CMK (cell line): ENCODE measurements at regions not wholly inside any gene's neighbourhood (a gene's known extent, or its start where the extent isn't known, plus 50 kb on each side); places are given as distances from the start of the nearest gene placed in this dataset.

ENCODE experiments used
- DNase-seq: peaks from one replicate; pipeline ENCODE4 v3.0.0-alpha.2; 2010; ENCODE audit warnings: low read depth

DNA sequence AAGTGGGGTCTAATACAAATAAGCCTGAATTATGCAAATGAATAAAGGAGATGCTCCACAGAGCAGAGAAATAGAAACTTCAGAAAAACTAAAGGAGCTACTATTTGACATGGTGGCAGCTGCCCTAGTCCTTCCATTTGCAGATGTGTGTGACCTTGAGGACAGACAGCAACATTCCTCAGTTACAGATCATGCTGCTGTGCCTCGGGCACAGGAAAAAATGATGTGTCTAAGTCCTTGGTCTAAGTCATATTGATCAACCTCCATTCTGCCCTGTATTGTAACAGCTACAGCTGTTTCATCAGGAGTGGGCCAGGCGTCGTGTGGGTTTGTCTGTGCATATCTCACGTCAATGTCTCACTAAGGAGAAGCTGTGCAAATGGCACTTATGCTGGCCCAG, 710.4 kb downstream of the TNS3 start:
- no peak for DNase-seq

DNA sequence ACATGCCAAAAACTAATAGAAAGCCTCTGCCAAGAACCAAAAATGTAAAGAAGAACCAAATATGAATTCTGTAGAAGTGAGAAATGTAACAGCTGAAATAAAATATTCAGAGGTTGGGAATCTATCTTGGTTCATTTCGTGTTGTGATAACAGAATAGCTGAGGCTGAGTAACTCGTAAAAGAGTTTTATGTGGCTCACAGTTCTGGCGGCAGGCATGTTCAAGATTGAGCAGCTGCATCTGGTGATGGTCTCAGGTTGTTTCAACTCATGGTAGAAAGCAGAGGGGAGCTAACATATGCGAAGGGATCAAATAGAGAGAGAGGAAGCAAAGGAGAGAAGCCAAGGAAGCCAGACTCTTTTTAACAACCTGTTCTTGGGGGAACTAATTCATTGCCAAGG, 717.2 kb downstream of the TNS3 start:
- no peak for DNase-seq

DNA sequence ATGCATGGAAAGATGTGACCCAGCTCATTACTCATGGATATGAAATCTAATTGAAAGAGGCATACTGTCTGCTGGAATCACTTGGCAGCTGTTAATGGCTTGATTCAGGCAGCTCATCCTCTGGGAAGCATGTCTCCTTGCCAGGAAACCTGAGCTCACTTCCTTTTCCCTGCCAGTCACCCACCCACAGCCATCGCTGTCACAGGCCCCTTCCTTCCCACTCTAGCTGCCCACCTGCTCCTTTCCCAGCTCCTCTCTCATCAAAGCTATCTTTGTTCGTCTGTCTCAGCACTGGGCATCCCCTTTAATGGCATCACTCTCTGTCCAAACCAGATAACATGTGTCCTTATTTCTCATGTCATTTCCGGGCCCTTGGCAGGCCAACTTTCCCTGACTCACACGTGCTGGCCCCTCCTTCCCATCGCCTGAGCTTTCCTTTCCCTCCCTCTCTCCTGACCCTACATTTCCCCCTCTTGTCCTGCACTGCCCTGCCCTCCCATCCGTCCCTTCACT, 721.9 kb downstream of the TNS3 start:
- no peak for DNase-seq

DNA sequence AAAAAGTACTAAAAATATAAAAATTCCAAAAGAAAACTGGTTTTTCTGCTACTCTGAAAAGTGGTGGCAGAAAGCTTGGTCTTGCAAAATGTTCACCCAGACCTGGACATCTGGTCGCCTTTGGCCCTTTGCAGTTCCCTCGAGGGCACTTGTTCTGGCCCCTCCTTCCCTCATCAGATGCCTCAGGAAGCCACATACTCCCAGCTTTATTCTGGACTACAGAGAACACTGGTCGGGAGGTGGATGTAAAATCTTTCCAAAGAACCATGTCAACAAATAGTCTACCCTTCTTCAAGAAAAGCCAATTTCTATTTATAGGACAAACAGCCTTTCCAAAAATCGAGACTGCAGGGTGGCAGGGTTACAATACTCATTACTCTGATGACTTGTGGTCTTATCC, 726.1 kb downstream of the TNS3 start:
- no peak for DNase-seq

DNA sequence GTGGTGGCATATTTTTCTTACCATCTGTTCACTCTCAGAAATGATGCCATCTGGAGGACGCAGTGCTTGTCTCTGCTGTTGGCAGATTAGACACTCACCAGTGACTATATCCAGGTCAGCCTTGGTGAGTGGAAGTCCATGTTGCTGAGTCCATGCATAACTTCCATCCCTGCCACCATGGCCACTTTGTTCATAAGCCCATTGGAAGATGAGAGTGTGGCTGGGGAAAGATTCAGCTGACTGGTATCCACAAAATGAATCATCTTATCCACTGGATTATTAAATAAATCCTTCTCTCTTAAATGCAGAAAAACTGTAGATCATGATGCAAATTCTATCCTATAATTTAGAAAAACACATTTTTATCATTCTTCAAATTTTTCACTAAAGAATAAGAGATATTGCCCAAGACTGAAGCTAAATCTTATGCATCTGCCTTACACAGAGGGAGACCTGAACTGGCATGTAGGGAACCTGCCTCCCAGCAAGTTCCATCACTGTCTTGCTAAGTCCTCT, 726.9 kb downstream of the TNS3 start:
- DNase-seq, result no peak

DNA sequence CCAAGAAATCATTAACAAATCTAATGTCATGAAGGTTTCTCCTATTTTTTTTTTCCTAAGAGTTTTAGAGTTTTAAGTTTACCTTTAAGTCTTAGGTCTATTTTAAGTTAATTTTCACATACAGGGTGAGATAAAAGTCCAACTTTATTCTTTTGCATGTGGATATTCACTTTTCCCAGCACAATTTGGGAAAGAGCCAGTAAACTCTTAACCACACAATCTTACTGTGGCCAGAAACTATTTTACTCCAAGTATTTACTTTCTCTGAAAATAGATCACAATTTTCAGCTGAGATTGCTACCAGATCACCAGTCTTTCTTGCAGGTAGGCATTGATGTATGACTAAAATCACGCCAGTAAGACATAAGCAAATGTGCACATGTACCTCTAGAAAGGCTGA, 728.5 kb downstream of the TNS3 start:
- DNase-seq, result no peak

DNA sequence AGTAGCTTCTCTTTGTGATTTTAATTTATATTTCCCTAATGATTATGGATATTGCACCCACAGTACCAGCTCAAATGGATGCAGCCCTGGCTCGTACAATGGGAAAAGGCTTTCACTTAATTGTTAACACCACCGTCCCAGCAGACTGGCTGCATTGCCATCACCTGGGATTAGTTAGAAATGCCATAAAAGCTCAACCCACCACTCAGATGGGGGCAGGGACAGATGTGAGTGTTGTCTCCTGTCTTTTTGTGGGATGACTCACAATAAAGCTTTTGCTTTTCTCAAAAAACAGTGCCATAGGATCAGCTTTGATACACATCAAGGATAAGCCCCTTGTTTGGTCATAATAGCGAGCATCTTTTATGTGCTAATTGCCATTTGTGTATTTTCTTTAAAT, 729.1 kb downstream of the TNS3 start:
- DNase-seq, result no peak

DNA sequence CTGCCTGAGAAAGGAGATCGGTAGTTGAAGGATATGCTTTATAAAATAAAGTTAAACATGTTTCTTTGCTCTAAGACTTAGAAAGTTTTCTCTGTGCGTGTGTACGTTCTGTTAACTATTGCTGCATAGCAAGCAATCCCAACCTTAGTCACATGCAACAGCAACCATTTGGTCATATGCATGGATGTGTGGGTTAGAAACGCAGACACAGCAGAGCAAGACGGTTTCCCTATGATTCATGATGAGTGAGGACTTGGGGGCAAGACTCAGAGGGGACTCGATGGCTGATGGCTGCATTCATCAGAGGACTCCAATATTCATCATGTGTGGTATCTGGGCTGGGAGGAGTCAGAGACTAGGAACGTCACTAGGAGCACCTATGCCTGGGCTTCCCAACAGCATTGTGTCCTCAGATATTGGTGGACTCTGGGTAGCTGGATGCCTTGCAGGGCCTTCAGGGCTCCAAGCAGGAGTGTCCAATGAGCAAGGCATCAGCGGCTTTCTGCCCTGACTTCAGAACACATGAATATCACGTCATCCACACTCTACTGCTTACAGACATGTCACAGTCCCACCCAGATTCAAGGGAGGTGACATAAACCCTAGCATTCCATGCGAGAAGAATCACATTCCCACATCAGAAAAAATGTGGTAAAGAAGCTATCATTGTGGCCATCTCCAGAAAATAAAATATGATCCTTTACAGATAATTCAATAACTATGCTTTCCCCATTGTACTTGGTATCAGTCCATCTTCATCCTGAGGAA, 731.2 kb downstream of the TNS3 start:
- no peak for DNase-seq

DNA sequence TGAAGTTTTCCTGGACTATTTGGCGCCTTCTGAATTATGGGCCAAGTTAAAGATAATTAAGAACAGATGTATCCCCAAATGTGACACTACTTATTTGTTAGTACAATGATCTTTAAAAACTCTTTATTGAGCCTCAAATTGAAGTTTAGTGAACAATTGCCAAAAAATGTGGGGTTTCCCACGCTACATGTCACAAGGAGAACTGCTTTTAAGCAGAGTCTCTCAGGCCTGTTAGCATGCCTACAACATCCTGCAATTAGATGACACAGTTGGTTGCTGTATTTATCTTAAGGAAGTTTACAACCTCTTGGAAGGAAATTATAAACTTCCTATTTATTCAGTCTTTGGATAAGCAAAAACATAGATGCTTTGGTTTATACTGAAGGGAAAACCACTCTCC, 733.0 kb downstream of the TNS3 start:
- no peak for DNase-seq

DNA sequence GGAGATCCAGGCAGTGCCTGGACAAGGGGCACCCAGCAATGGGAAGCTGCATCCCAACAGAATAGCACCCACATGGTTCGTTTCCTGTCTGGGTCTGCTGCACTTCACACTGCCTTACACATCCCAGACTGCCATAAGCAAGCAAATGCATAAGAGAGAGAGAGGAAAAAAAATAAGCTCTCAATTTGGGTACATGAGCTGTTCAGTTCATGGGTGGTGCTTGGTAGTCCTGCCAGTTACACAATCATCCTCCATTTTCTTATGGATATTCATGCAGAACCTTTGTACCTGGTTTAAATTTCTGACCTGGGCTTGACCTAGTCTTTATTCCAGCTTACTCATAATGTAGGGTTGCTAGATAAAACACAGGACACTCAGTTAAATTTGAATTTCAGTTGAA, 733.6 kb downstream of the TNS3 start:
- DNase-seq, result no peak

DNA sequence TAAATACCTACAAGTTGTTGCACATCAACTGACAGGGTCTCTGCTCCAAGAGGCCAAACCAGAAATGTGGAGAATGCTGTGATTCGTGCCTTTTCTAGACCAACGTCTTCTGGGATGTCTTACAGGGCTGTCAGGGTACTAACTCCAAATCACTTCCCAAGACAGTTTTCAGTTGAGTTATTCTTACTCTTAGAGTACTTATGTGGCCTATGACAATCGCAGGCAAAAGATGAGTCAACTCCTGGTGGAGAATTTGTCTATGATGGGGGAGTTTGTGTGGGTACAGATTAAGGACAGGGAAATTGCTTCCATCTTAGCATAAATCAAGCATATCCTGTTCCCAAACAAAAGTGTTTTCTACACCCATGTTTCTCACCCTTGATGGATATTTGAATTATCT, 734.8 kb downstream of the TNS3 start:
- DNase-seq, result no peak

DNA sequence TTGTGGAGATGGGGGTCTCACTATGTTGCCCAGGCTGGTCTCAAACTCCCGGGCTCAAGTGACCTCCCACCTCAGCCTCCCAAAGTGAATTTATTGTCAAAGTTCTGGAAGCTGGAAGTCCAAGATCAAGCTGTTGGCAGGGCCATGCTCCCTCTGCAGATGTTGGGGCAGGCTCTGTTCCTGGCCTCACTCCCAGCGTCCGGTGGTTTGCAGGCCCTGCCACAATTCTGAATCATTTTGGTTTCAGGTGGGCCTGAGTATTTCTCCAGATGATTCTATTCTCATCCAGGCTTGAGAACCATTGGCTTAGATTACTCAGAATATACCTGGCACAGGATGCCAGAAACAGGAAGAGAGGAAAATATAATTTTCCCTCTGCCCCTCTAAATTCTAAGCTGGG, 737.4 kb downstream of the TNS3 start:
- DNase-seq, result no peak

DNA sequence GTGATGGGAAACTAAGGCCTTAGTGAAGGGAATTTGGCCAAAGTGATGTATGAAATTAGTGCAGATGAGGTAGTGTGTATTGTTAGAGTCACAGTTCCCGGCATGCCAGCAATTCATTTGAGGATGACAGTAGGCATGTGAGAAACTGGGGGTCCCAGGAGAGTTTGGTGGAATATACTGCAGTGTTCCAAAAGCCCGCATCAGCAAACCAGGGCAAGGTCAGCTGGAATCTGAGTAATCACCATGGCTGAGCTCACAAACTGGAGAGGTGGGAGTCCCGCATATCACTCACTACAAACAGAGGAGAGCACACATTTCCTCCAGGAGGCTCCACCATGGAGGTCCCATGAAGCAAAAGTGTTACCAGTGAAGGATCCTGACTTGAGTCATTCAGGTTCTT, 740.7 kb downstream of the TNS3 start:
- DNase-seq, result no peak

DNA sequence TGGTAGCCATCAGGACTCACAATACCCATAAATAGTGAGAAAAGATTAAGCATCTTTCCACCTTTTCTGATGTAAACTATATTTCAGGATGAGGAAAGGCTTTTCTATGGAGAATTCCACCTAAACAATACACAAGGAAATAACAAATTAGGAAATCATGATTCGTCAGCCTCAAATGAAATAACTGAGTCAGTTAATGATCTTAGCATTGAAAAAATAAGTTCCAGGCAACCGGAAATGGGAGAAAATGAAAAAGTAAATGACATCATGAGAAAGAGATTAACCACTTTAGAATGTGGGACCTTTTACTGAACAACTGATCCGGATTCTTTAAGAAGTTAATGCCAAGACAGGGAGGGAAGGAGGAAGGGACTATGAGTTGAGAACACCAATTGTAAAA, 742.3 kb downstream of the TNS3 start:
- DNase-seq, result no peak

DNA sequence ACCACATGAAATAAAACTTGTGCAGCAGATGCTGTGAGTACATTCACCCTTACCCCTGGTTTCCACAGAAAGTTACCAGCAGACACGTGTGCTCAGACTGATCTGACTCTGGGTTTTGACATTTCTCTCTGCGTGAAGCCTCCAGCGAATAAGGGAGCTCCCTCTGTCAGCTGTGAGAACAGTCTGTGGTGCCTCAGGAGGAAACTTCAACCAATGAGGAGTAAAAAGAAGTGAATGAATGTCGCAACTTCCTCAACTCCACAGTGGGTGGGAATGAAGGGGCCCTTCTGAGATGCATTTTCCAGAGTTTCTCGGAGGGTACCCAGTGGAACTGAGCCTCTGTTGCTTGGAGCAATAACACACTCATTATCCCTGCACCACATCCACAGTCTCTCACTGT, 743.4 kb downstream of the TNS3 start:
- DNase-seq, result no peak

DNA sequence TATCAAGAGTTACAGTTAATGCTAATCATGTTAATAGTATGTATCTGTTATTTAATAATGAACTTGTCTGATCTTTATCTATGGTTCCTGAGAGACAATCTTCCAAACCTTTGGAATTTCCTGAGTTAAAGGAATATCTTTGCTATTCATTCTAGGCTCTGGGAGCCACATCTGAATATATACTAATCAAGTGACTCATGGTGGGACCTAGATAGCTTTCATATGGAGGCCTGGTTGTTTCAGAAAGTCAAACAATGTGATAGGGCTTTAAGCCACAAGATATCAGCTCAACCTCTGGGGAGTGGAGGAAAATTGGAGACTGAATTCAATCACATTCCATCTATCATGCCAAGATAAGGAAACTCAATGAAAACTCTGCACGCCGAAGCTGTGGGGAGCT, 746.4 kb downstream of the TNS3 start:
- no peak for DNase-seq

DNA sequence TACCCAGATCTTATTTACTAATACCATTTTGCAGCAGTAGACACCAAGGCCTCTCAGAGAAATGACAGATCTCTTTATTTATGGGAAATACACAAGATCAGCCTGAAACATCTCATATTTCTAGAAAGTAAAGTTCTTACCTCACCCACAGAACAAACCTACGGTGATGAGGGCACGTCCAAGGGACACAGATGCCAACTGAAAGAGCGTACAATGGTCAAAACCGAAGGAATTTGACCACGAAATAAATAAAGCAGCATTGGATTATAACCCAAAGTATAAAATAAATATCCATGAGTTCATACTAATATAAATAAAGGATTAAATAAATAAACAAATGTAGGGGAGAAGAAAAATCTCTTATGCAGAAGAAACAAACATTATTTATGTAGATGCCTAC, 747.0 kb downstream of the TNS3 start:
- DNase-seq, result no peak

DNA sequence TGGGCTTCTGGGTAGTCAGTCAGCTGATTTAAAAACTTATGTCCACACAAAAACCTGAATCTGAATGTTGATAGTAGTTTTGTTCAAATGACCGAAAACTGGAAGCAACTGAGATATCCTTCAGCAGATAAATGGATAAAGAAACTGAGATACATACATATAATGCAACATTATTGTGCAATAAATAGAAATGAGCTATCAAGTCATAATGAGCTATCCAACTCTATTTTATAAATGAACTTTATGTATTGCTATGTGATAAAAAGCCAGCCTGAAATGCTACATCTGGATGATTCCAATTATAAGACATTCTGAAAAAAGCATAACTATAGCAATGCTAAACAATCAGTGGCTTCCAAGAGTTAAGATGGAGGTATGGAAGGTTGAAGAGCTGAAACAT, 748.7 kb downstream of the TNS3 start:
- DNase-seq, result no peak

DNA sequence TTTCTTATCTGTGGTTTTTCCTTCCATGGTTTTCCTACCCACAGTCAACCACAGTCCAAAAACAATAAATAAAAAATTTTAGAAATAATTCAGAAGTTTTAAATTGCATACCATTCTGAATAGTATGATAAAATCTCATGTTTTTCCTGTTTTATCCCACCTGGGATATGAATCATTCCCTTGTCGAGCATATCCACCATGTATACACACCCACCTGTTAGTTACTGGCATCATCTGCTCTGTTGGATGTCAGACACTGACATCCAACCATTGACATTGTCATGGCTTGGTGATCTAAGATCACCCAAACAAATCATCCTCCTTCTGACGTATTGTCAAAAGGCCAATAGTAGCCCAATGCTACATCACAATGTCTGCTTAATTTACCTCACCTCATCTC, 749.8 kb downstream of the TNS3 start:
- no peak for DNase-seq

DNA sequence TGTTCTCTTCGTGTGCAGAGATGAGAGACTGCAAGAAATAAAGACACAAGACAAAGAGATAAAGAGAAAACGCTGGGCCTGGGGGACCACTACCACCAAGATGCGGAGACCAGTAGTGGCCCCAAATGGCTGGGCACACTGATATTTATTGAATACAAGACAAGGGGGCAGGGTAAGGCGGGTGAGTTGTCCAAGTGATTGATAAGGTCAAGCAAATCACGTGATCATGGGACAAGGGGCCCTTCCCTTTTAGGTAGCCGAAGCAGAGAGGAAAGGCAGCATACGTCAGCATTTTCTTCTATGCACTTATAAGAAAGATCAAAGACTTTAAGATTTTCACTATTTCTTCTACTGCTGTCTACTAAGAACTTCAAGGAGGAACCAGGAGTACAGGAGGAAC, 762.1 kb downstream of the TNS3 start:
- DNase-seq, result no peak

DNA sequence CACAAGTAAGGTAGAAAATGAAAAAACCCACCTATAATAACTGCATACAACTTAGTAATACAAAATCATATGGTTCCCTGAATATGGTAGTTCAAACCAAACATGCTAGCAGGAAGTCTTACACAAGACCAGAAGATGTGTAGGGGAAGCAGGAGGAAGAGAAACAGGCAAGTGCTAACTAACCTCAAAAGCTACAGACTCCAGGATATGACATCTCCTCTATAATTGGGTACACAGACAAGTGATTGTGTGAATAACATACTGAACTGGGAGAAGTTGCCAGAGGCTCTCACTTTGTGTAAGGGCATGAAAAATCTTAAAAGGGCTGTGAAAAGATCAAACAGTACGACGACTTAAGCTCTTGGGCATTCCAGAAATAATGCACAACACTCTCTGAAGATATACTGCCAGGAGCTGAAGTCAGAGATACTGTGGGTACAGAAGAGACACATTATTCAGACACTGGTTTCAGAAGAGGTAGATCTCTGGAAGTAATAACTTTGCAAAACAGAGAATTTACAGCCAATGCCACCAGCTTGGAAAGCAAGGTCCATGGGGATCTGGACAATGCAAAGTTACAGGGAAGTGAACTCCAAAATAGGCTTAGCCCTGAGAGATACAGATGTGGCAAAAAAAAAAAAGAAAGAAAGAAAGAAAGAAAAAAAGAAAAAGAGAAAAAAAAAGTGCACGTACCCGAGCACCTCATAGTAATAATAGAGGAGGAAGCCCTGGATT, 767.2 kb downstream of the TNS3 start:
- DNase-seq, result no peak

DNA sequence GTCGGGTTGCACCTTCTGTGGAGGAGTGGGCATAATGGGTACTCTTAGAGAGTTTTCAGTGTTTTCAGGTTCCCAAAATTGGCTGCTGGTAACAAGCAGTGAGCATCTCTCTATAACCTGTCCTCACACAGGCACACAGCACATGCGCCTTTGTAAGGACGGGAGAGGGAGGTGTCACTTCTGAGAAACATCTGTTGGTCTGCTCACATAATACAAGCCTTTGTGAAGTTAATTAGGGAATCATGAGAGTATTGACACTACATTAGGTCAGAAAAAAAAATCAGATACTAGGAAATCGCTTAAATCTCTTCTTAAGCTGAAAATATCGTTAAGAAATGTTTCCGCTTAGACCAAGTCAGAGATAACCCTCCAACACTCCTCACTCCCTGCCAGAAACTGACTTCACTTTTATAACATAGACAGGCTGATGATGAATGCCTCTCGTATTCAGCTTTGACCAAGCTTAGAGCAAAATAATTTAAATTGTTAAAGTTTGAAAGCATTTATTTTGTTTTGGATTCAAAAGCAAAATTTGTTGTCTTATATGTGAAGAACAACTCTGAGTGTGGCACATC, 769.7 kb downstream of the TNS3 start:
- no peak for DNase-seq

DNA sequence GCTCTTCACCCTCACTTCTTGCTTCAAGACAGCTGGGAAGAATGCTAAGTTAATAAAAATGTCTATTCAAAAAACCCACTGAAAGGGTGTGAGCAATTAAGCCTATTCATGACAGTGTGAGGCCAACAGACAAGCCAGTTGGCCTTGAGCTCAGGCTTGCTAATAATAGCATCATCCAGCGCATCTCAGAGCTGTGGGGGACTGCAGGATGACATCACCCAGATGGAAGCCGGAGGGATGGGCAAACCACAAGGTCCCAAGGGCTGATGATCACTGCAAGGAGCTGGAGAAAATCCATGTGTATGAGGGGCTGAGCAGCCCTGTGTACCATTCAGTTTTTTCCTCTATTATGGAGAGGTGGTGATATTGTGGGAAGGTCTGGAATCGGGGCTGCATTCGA, 770.4 kb downstream of the TNS3 start:
- no peak for DNase-seq
